ENCODE measurements at regions not wholly inside any gene's neighbourhood (a gene's known extent, or its start where the extent isn't known, plus 50 kb on each side); places are given as distances from the start of the nearest gene placed in this dataset.

GRCh38 chr2:37792366-37792765, 120.9 kb upstream of the CDC42EP3 start:
- no peak for TF ChIP-seq CTCF (IDR thresholded peaks at IDR 0.05)
- no peak for TF ChIP-seq POLR2A (IDR thresholded peaks at IDR 0.05)
